GM04504 (cell line): ENCODE measurements at regions not wholly inside any gene's neighbourhood (a gene's known extent, or its start where the extent isn't known, plus 50 kb on each side); places are given as distances from the start of the nearest gene placed in this dataset.

Experiments used
- DNase-seq: peaks from one replicate; pipeline ENCODE4 v3.0.0-alpha.2; 2012; ENCODE audit warnings: low read depth

DNA sequence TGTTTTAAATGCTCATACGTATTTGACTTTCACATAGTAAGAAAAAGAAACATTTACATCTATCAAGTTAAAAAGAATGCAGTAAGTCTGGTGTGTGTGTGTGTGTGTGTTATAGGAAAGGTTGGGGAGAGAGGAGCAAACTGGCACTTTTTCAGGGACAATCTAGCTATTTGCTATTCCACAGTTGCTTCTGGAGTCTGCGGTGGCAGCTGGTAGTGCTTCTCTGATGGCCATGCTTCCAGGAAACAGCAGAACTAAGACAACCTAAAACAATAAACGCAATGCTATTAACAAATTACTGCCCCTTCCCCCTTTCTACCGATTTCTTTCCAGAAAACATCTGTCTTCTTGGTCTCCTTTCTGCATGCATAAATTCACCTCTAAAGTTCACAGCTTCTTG is 70.0 kb upstream of the CDH10 start:
- DNase-seq = no peak

- no peak for DNase-seq
Measured at GRCh38 chr5:24712947-24713346, 68.2 kb upstream of the CDH10 start.

- no peak for DNase-seq
Measured at GRCh38 chr5:24712047-24712446, 67.3 kb upstream of the CDH10 start.

DNA sequence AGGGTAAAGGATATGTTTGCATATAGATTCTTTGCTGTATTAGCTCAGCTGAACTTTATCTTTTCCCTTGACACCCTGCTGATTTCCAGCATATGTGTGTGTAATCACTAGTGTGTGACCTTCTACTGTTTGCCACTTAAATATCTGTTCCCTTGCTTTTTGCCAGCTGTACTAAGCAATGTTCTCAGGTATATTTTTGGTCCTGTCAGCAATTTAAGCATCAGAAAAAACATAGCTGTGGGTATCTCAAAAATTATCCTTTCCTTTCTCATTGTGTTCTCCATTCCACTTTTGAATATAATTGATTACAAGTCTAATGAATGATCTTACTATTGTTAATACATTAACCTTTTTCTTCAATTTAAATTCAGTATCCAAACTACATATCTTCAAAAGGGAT is 59.2 kb upstream of the CDH10 start:
- DNase-seq = no peak
